H1 (cell line): ENCODE measurements at regions not wholly inside any gene's neighbourhood (a gene's known extent, or its start where the extent isn't known, plus 50 kb on each side); places are given as distances from the start of the nearest gene placed in this dataset.

Experiments
- CTCF ChIA-PET: fragments of 300-600 bp; sonication (Branson Sonifier 250); formaldehyde crosslinking; loops from one replicate; lab custom pipeline; 2021; ENCODE audit not compliant: partially characterized antibody; lab: Charles Lee
- POLR2A ChIA-PET: fragments of 300-600 bp; sonication (Branson Sonifier 250); formaldehyde crosslinking; loops from one replicate; lab custom pipeline; 2021; ENCODE audit warnings: inconsistent platforms; ENCODE audit not compliant: partially characterized antibody; lab: Charles Lee
- DNase-seq, 2 experiments: peaks; one replicate each; pipeline versions ENCODE4 v3.0.0 to v3.0.0-alpha.2; 2010 to 2022; ENCODE audit warnings: low spot score in 2 of 2, low read depth in 1 of 2, mixed read lengths in 1 of 2
- FAIRE-seq: peaks from 2 replicates; lab custom pipeline; 2011; peaks lifted over from hg19 to GRCh38; lab: Jason Lieb, UNC
- H2AFZ ChIP-seq: 2 replicates; pipeline ENCODE4 v1.8.1; 2012; ENCODE audit warnings: low read length, inconsistent platforms
- H2AK5ac ChIP-seq: 2 replicates; pipeline ENCODE4 v1.6.1; 2013; ENCODE audit warnings: low read depth, low read length
- H2BK120ac ChIP-seq: replicated peaks from 2 replicates; pipeline ENCODE3; 2013; ENCODE audit warnings: low read depth, low read length, inconsistent platforms
- H2BK12ac ChIP-seq: 2 replicates; pipeline ENCODE4 v1.6.1; 2013; ENCODE audit warnings: low read depth, low read length
- H2BK15ac ChIP-seq: 2 replicates; pipeline ENCODE4 v1.6.1; 2013; ENCODE audit warnings: low read length
- H2BK20ac ChIP-seq: 2 replicates; pipeline ENCODE4 v1.6.1; 2013; ENCODE audit warnings: low read length
- H2BK5ac ChIP-seq: 2 replicates; pipeline ENCODE4 v1.6.1; 2013; ENCODE audit warnings: low read depth, low read length
- H3K14ac ChIP-seq: 2 replicates; pipeline ENCODE4 v1.6.1; 2013; ENCODE audit warnings: inconsistent platforms; ENCODE audit not compliant: insufficient read length
- H3K18ac ChIP-seq: 2 replicates; pipeline ENCODE4 v1.6.1; 2013; ENCODE audit warnings: low read length; ENCODE audit errors: extremely low read depth
- H3K23ac ChIP-seq: 2 replicates; pipeline ENCODE4 v1.6.1; 2013; ENCODE audit warnings: inconsistent platforms; ENCODE audit not compliant: insufficient read length
- H3K23me2 ChIP-seq: 2 replicates; pipeline ENCODE4 v1.6.1; 2013; ENCODE audit warnings: low read depth, low read length
- H3K27ac ChIP-seq: 2 replicates; pipeline ENCODE4 v1.6.1; 2011; ENCODE audit warnings: low read depth, low read length, inconsistent platforms
- H3K27me3 ChIP-seq, 4 experiments: replicated peaks in 1 of 4; 1 replicate in 1 of 4; 2 replicates in 3 of 4; pipeline versions ENCODE4 v1.6.1 to v1.8.1; 2011 to 2013; ENCODE audit warnings: low read length in 3 of 4, mild to moderate bottlenecking in 3 of 4, inconsistent platforms in 2 of 4, mixed read lengths in 2 of 4, moderate library complexity in 1 of 4; ENCODE audit not compliant: control insufficient read depth in 3 of 4, insufficient read depth in 3 of 4; ENCODE audit errors: extremely low read depth in 1 of 4
- H3K36me3 ChIP-seq, 4 experiments: 2 replicates each; pipeline versions ENCODE4 v1.6.1 to v1.8.1; 2011 to 2013; ENCODE audit warnings: mild to moderate bottlenecking in 4 of 4, low read length in 3 of 4, moderate library complexity in 2 of 4, control low read depth in 1 of 4, inconsistent platforms in 1 of 4; ENCODE audit not compliant: insufficient read depth in 4 of 4, control insufficient read depth in 2 of 4
- H3K4ac ChIP-seq: replicated peaks from 2 replicates; pipeline ENCODE3; 2013; ENCODE audit warnings: low read length, low read depth, mixed read lengths, inconsistent platforms; ENCODE audit not compliant: insufficient read length
- H3K4me1 ChIP-seq, 4 experiments: replicated peaks in 1 of 4; 1 replicate in 1 of 4; 2 replicates in 3 of 4; pipeline versions ENCODE4 v1.6.1 to v1.8.1; 2011 to 2013; ENCODE audit warnings: low read length in 3 of 4, inconsistent platforms in 2 of 4, mixed read lengths in 1 of 4; ENCODE audit not compliant: insufficient read depth in 4 of 4, control insufficient read depth in 3 of 4
- H3K4me2 ChIP-seq, 2 experiments: 2 replicates each; pipeline versions ENCODE4 v1.6.1 to v1.8.1; 2011 to 2013; ENCODE audit warnings: low read depth in 2 of 2, low read length in 2 of 2, control low read depth in 1 of 2, inconsistent platforms in 1 of 2, mild to moderate bottlenecking in 1 of 2; ENCODE audit not compliant: insufficient read depth in 1 of 2
- H3K4me3 ChIP-seq, 4 experiments: fragments of 200-600, 300-600 bp in 1 of 4; sonication (generic), shearing (Covaris generic), sonication (Bioruptor Twin) in 1 of 4; 2 replicates each; pipeline versions ENCODE4 v1.5.1 to v1.8.1; 2011 to 2016; ENCODE audit warnings: low read length in 4 of 4, low read depth in 3 of 4, control low read depth in 2 of 4, inconsistent platforms in 2 of 4, mild to moderate bottlenecking in 2 of 4, mixed read lengths in 1 of 4, moderate library complexity in 1 of 4; ENCODE audit not compliant: insufficient read depth in 2 of 4; ENCODE audit errors: extremely low read depth in 1 of 4
- H3K56ac ChIP-seq: replicated peaks from 2 replicates; pipeline ENCODE3; 2013; ENCODE audit warnings: low read depth, mild to moderate bottlenecking, mixed read lengths, low read length, inconsistent platforms; ENCODE audit not compliant: insufficient read length
- H3K79me1 ChIP-seq: 2 replicates; pipeline ENCODE4 v1.6.1; 2013; ENCODE audit warnings: low read depth, low read length, control low read depth
- H3K79me2 ChIP-seq, 2 experiments: 2 replicates each; pipeline versions ENCODE4 v1.6.1 to v1.8.1; 2012 to 2013; ENCODE audit warnings: low read length in 2 of 2, mild to moderate bottlenecking in 2 of 2, inconsistent platforms in 1 of 2; ENCODE audit not compliant: insufficient read depth in 2 of 2, control insufficient read depth in 1 of 2
- H3K9ac ChIP-seq, 4 experiments: replicated peaks in 1 of 4; 1 replicate in 1 of 4; 2 replicates in 3 of 4; pipeline versions ENCODE4 v1.6.1 to v1.8.1; 2011 to 2013; ENCODE audit warnings: low read depth in 3 of 4, low read length in 3 of 4, control low read depth in 2 of 4, mild to moderate bottlenecking in 2 of 4, moderate library complexity in 2 of 4, inconsistent platforms in 1 of 4; ENCODE audit errors: extremely low read depth in 1 of 4
- H3K9me3 ChIP-seq, 2 experiments: 2 replicates each; pipeline versions ENCODE4 v1.6.1 to v1.8.1; 2012 to 2013; ENCODE audit warnings: mild to moderate bottlenecking in 2 of 2, moderate library complexity in 2 of 2, control low read depth in 1 of 2, inconsistent platforms in 1 of 2, low read depth in 1 of 2, low read length in 1 of 2, mixed read lengths in 1 of 2; ENCODE audit not compliant: insufficient read depth in 2 of 2
- H4K20me1 ChIP-seq, 2 experiments: replicated peaks in 1 of 2; 2 replicates each; pipeline versions ENCODE3 to v1.8.1; 2011 to 2013; ENCODE audit warnings: inconsistent platforms in 2 of 2, low read length in 2 of 2, mild to moderate bottlenecking in 1 of 2; ENCODE audit not compliant: insufficient read depth in 2 of 2, control insufficient read depth in 1 of 2
- H4K5ac ChIP-seq: 2 replicates; pipeline ENCODE4 v1.6.1; 2013; ENCODE audit warnings: low read length, low read depth, mixed read lengths, inconsistent platforms; ENCODE audit not compliant: insufficient read length
- H4K8ac ChIP-seq: 2 replicates; pipeline ENCODE4 v1.8.0; 2013; ENCODE audit warnings: mild to moderate bottlenecking, moderate library complexity, low read length, inconsistent platforms; ENCODE audit not compliant: insufficient read depth; ENCODE audit errors: extremely low read depth
- H4K91ac ChIP-seq: replicated peaks from 2 replicates; pipeline ENCODE3; 2013; ENCODE audit warnings: low read length, mixed read lengths, inconsistent platforms; ENCODE audit not compliant: insufficient read length
- BACH1 ChIP-seq: IDR thresholded peaks from 2 replicates; pipeline ENCODE4 v1.6.1; 2012; ENCODE audit warnings: low read length, improper control_type of control experiment
- BCL11A ChIP-seq, 2 experiments: IDR thresholded peaks; one replicate each; pipeline ENCODE4 v1.6.1; 2011; ENCODE audit warnings: low read depth in 2 of 2, low read length in 2 of 2, mild to moderate bottlenecking in 2 of 2
- CHD1 ChIP-seq: IDR thresholded peaks from 2 replicates; pipeline ENCODE4 v1.6.1; 2012; ENCODE audit warnings: low read depth, low read length, improper control_type of control experiment
- CHD2 ChIP-seq: IDR thresholded peaks from 2 replicates; pipeline ENCODE4 v1.6.1; 2012; ENCODE audit warnings: low read length, improper control_type of control experiment
- MAFK ChIP-seq: IDR thresholded peaks from 2 replicates; pipeline ENCODE4 v1.6.1; 2012; ENCODE audit warnings: low read depth, mild to moderate bottlenecking, improper control_type of control experiment, low read length
- PHF8 ChIP-seq: fragments of 200-600 bp; sonication (generic); conservative IDR thresholded peaks from 2 replicates; pipeline ENCODE4 v1.7.1; 2012; ENCODE audit warnings: low read depth, mild to moderate bottlenecking, inconsistent platforms, low read length, moderate library complexity
- SP1 ChIP-seq: IDR thresholded peaks from 2 replicates; pipeline ENCODE4 v1.6.1; 2011; ENCODE audit warnings: low read depth, low read length
- WGBS, 2 experiments: shearing (Covaris generic) in 1 of 2; methylation state at CpG; one replicate each; pipeline versions ENCODE4 v1.1.6 to v1.1.7; 2013 to 2015; ENCODE audit warnings: low lambda C conversion rate in 2 of 2, mixed read lengths in 2 of 2, inconsistent platforms in 1 of 2, low coverage in 1 of 2, missing lambda C conversion rate in 1 of 2; ENCODE audit not compliant: insufficient replicate concordance in 2 of 2, insufficient coverage in 1 of 2, insufficient read length in 1 of 2; ENCODE audit errors: extremely low coverage in 1 of 2, missing lambda C conversion rate in 1 of 2; 5-methylcytosine and 5-hydroxymethylcytosine counted together
- TF ChIP-seq, protein P1 (sequence below): IDR thresholded peaks from 2 replicates; pipeline ENCODE4 v1.6.1; 2012; ENCODE audit warnings: inconsistent platforms

DNA sequence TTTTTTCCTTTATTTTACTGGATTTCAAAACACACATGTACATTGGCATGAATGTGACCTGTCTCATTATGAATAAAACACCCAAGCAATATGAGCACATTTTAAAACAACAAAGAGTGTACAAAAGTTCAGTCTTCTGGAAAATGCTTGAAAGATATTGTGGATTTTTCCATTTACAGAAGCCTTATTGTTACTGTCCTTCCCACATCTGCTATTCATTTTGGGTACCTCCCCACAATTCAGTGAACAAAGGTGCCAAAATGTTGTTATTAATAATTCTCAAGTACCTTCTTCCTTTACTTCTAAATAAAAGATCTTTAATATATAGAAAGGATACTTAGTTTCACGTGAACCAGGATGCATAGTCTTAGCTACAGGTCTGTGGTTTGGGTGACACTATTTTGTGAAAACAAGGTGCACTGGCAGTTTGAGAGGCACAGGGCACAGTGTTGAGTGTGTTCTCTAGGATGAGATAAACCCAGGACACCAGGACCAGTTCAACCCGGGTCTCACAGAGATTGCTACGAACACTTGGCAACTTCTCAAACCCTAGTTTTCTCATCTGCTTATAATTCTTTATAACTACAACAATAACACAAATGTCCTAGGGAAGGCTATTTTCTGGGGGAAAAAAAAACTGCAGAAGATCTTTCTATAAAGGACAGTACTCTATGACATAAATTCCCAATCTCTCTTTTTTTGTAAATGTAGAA, 84.5 kb upstream of the GALNT5 start:
- Histone ChIP-seq H3K56ac (no peak overlapping the region), H3K9me3 (no peaks in the 10 kb centered on the region), H2AFZ (no peak overlapping the region), H3K4me3 (no peak overlapping the region), H2AK5ac (no peak overlapping the region), H3K14ac (no peak overlapping the region), H3K23ac (no peak overlapping the region), H2BK5ac (no peak overlapping the region), H3K4ac (no peak overlapping the region), H2BK120ac (no peak overlapping the region), H3K36me3 (no peaks in the 10 kb centered on the region), H3K79me1 (no peaks in the 10 kb centered on the region), H3K9ac (no peak overlapping the region), H3K27me3 (no peaks in the 10 kb centered on the region), H3K23me2 (no peaks in the 10 kb centered on the region), H3K4me1 (no peaks in the 10 kb centered on the region), H2BK12ac (no peak overlapping the region), H3K79me2 (no peaks in the 10 kb centered on the region), H3K27ac (no peak overlapping the region), H2BK15ac (no peak overlapping the region), H4K20me1 (no peaks in the 10 kb centered on the region), H2BK20ac (no peak overlapping the region), H4K91ac (no peak overlapping the region), H3K18ac (no peak overlapping the region), H4K8ac (no peak overlapping the region), H4K5ac (no peak overlapping the region), H3K4me2 (no peak overlapping the region)
- no peak for DNase-seq
- ChIA-PET CTCF (interaction anchor here (0.7 kb wide), 1 partner anchor 1838 kb away, joined by 3 read pairs; no protein-coding TSS in a partner anchor), POLR2A (no interaction called here)
- no peak for FAIRE-seq
- 85% methylated on average over 3 of the region's 3 CpGs; no CpG with 5 or more reads in 1 of the 2 experiments for WGBS, 2 experiments
- no peak for TF ChIP-seq PHF8
- TF ChIP-seq, protein P1, sequence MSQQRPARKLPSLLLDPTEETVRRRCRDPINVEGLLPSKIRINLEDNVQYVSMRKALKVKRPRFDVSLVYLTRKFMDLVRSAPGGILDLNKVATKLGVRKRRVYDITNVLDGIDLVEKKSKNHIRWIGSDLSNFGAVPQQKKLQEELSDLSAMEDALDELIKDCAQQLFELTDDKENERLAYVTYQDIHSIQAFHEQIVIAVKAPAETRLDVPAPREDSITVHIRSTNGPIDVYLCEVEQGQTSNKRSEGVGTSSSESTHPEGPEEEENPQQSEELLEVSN: no peak
- no peak for TF ChIP-seq CHD2
- no peak for TF ChIP-seq BCL11A (IDR thresholded peaks at IDR 0.05; ENCODE audit: low read depth in 2 of 2, low read length in 2 of 2)
- no peak for TF ChIP-seq MAFK
- no peak for TF ChIP-seq SP1
- TF ChIP-seq BACH1: no peak
- no peak for TF ChIP-seq CHD1
